HL-60 (cell line): ENCODE measurements at regions not wholly inside any gene's neighbourhood (a gene's known extent, or its start where the extent isn't known, plus 50 kb on each side); places are given as distances from the start of the nearest gene placed in this dataset.

Experiments
- DNase-seq, 2 experiments: peaks; one replicate each; pipeline ENCODE4 v3.0.0-alpha.2; 2010 to 2020; ENCODE audit warnings: low read depth in 1 of 2, low spot score in 1 of 2
- H3K27ac ChIP-seq: fragments of 250-450 bp; sonication (Bioruptor Pico); replicated peaks from 2 replicates; pipeline ENCODE4 v1.5.1; 2020; ENCODE audit warnings: mild to moderate bottlenecking, moderate library complexity
- H3K27me3 ChIP-seq: fragments of 250-450 bp; sonication (Bioruptor Pico); 2 replicates; pipeline ENCODE4 v1.5.1; 2021; ENCODE audit warnings: mild to moderate bottlenecking, moderate library complexity; ENCODE audit not compliant: insufficient read depth, poor library complexity, severe bottlenecking
- H3K4me3 ChIP-seq: replicated peaks from 2 replicates; pipeline ENCODE4 v1.5.1; 2011; ENCODE audit warnings: mild to moderate bottlenecking, control low read depth, low read length; ENCODE audit not compliant: insufficient read depth
- GABPA ChIP-seq: IDR thresholded peaks from 2 replicates; pipeline ENCODE4 v1.6.1; 2012; ENCODE audit warnings: low read depth
- POLR2AphosphoS5 ChIP-seq: IDR thresholded peaks from 2 replicates; pipeline ENCODE4 v1.6.1; 2012; ENCODE audit warnings: low read depth
- SPI1 ChIP-seq: IDR thresholded peaks from 2 replicates; pipeline ENCODE4 v1.6.1; 2012; ENCODE audit warnings: low read depth, mild to moderate bottlenecking, borderline replicate concordance
- TF ChIP-seq, protein P1 (sequence below): IDR thresholded peaks from 2 replicates; pipeline ENCODE4 v1.6.1; 2012; ENCODE audit warnings: low read depth; ENCODE audit not compliant: insufficient replicate concordance
- TF ChIP-seq, protein P2 (sequence below): IDR thresholded peaks from one replicate; pipeline ENCODE4 v1.5.1; 2011; ENCODE audit warnings: low read length, control low read depth, inconsistent platforms; ENCODE audit not compliant: insufficient read depth

DNA sequence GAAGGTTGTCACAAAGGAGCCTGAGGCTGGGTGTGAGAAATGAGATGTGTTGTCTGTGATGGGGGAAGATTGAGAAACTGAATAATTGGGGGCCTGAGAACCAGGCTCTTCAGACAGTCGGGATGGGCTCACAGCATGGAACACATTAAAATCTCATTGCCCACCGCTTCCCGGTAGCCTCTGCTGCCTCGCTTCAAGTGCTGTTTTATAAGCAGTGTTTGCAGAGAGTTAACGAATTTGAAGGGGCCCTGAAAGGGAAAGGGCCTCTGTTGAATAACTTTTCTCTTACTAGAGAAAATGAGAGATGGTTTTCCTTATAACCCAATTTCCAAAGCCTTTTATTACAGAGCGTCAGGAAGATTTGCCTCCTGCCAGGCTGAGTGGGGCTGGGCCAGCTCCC is 258.8 kb upstream of the ASIC2 start:
- DNase-seq, result no peak
- Histone ChIP-seq H3K4me3 (no peak overlapping the region), H3K27ac (no peak overlapping the region), H3K27me3 (no peaks in the 10 kb centered on the region)
- TF ChIP-seq, protein P1, sequence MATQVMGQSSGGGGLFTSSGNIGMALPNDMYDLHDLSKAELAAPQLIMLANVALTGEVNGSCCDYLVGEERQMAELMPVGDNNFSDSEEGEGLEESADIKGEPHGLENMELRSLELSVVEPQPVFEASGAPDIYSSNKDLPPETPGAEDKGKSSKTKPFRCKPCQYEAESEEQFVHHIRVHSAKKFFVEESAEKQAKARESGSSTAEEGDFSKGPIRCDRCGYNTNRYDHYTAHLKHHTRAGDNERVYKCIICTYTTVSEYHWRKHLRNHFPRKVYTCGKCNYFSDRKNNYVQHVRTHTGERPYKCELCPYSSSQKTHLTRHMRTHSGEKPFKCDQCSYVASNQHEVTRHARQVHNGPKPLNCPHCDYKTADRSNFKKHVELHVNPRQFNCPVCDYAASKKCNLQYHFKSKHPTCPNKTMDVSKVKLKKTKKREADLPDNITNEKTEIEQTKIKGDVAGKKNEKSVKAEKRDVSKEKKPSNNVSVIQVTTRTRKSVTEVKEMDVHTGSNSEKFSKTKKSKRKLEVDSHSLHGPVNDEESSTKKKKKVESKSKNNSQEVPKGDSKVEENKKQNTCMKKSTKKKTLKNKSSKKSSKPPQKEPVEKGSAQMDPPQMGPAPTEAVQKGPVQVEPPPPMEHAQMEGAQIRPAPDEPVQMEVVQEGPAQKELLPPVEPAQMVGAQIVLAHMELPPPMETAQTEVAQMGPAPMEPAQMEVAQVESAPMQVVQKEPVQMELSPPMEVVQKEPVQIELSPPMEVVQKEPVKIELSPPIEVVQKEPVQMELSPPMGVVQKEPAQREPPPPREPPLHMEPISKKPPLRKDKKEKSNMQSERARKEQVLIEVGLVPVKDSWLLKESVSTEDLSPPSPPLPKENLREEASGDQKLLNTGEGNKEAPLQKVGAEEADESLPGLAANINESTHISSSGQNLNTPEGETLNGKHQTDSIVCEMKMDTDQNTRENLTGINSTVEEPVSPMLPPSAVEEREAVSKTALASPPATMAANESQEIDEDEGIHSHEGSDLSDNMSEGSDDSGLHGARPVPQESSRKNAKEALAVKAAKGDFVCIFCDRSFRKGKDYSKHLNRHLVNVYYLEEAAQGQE, result no peak
- TF ChIP-seq SPI1, result no peak
- TF ChIP-seq, protein P2, sequence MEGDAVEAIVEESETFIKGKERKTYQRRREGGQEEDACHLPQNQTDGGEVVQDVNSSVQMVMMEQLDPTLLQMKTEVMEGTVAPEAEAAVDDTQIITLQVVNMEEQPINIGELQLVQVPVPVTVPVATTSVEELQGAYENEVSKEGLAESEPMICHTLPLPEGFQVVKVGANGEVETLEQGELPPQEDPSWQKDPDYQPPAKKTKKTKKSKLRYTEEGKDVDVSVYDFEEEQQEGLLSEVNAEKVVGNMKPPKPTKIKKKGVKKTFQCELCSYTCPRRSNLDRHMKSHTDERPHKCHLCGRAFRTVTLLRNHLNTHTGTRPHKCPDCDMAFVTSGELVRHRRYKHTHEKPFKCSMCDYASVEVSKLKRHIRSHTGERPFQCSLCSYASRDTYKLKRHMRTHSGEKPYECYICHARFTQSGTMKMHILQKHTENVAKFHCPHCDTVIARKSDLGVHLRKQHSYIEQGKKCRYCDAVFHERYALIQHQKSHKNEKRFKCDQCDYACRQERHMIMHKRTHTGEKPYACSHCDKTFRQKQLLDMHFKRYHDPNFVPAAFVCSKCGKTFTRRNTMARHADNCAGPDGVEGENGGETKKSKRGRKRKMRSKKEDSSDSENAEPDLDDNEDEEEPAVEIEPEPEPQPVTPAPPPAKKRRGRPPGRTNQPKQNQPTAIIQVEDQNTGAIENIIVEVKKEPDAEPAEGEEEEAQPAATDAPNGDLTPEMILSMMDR, result no peak
- no peak for TF ChIP-seq POLR2AphosphoS5
- no peak for TF ChIP-seq GABPA

DNA sequence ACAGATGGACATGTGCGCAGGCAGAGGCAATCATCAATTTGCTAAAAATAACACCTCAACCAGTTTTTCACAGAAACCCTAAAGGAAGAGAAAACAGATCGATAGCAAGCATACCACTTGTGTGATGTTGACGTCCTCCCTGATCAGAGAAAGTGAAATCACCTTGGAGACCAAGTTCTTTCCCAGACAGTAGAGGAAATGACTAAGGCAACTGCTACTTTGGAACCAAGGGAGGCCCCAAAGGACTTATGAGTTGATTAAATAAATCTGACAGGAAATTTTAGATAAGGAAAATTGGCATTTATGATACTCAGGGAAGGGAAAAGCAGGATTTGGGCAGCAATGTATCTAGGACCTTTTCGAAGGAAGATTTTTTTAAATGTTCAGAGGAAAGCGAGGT is 267.1 kb upstream of the ASIC2 start:
- DNase-seq, result no peak
- peaks cover 3% of the 10 kb centered on the region for H3K27me3 ChIP-seq
- TF ChIP-seq, protein P1, result no peak
- TF ChIP-seq, protein P2, result no peak
- TF ChIP-seq SPI1 (no peak), GABPA (no peak), POLR2AphosphoS5 (no peak)

DNA sequence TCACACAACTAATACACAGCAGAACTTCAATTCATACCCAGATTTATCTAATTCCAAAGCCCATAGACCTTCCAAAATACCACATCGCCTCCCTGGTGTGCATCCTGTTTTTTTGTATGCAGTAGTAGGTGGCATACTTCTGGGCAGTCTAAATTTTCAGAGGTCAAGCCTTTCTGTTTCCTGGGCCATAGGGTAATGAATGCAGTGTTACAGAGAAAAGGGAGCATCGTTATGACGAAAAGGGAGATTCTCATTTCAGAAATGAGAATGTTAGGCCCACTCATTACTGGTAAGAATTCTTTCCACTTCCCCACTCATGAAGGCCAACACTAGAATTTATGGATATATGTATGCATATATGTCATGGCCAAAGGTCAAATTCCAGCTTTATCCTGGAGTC is 267.8 kb upstream of the ASIC2 start:
- Histone ChIP-seq H3K27me3 (peaks cover 3% of the 10 kb centered on the region), H3K4me3 (no peak overlapping the region), H3K27ac (no peak overlapping the region)
- TF ChIP-seq, protein P2, result no peak
- TF ChIP-seq SPI1 (no peak), GABPA (no peak), POLR2AphosphoS5 (no peak)
- TF ChIP-seq, protein P1, result no peak
- no peak for DNase-seq

More for the DNA sequence above, 267.1 kb upstream of the ASIC2 start:
- H3K4me3 ChIP-seq, result no peak overlapping the region
- no peak overlapping the region for H3K27ac ChIP-seq
